Esophagus squamous epithelium (tissue), 5 donors: ENCODE measurements at regions not wholly inside any gene's neighbourhood (a gene's known extent, or its start where the extent isn't known, plus 50 kb on each side); places are given as distances from the start of the nearest gene placed in this dataset.

Source experiments
- DNase-seq: peaks from one replicate; lab custom pipeline; 2025; lab: John Stamatoyannopoulos, UW
- H3K27ac ChIP-seq, 4 donors: fragments of 200-600 bp; sonication (generic); one replicate each; pipeline ENCODE4 v1.5.1; 2016 to 2019; ENCODE audit warnings: mild to moderate bottlenecking in 1 of 4
- H3K27me3 ChIP-seq, 4 donors: fragments of 200-600 bp; sonication (generic); 1 replicate in 3 of 4; 2 replicates in 1 of 4; pipeline versions ENCODE4 v1.5.1 to v1.6.0; 2017 to 2021; ENCODE audit warnings: antibody characterized with exemption in 1 of 4
- H3K36me3 ChIP-seq, 3 donors: fragments of 200-600 bp; sonication (generic); one replicate each; pipeline ENCODE4 v1.5.1; 2016 to 2019
- H3K4me1 ChIP-seq, 3 donors: fragments of 200-600 bp; sonication (generic); one replicate each; pipeline ENCODE4 v1.5.1; 2017 to 2019
- H3K4me3 ChIP-seq, 4 donors: fragments of 200-600 bp; sonication (generic); 1 replicate in 3 of 4; 2 replicates in 1 of 4; pipeline ENCODE4 v1.5.1; 2016 to 2019; ENCODE audit warnings: mild to moderate bottlenecking in 2 of 4, moderate library complexity in 1 of 4
- H3K9me3 ChIP-seq, 3 donors: fragments of 200-600 bp; sonication (generic); one replicate each; pipeline ENCODE4 v1.5.1; 2016 to 2019
- CTCF ChIP-seq, 6 experiments: fragments of 450-650 bp in 4 of 6; fragments of 200-600 bp in 2 of 6; sonication (generic) in 2 of 6; IDR thresholded peaks; one replicate each; pipeline ENCODE4 v1.5.1; 2016 to 2019; ENCODE audit warnings: antibody characterized with exemption in 6 of 6, mild to moderate bottlenecking in 4 of 6, moderate library complexity in 4 of 6
- POLR2A ChIP-seq, 4 donors: fragments of 450-650 bp; IDR thresholded peaks; one replicate each; pipeline ENCODE4 v1.6.1; 2017; ENCODE audit warnings: antibody characterized with exemption in 4 of 4, mild to moderate bottlenecking in 4 of 4, moderate library complexity in 3 of 4
- WGBS, 2 donors: methylation state at CpG; one replicate each; pipeline ENCODE4 v1.1.5; 2018; 5-methylcytosine and 5-hydroxymethylcytosine counted together
- intact Hi-C: fragments of 100-400 bp; cut with DNase I; formaldehyde crosslinking; loops from one replicate; pipeline ENCODE4 v1.15.0; 2022
- donor health status: DM: yes; HTN: yes; CAD: no.

DNA sequence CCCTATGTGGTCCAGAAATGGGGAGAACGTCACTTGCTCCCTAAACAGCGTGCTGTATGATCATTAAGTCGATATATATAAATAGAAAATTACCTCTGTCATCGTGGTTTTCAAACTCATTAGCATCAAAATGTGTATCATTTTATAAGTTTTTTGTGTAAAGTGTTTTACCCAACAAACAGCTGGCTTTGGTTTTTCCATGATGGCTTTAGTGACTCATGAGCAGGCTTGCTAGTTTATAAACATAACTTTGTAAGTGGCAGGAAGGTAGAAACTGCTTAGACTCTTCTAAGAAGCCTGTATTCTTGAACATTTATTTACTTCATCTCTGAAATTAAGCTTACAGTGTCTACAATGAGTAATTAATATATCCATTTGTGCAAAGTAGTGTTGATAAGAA lies 108.4 kb upstream of the DIPK2B start:
- H3K4me1 ChIP-seq = no peaks in the 10 kb centered on the region
- H3K9me3 ChIP-seq = no peaks in the 10 kb centered on the region
- DNase-seq = no peak
- no peaks in the 10 kb centered on the region for H3K36me3 ChIP-seq
- 72 to 82% methylated on average over 4 of the region's 4 CpGs for WGBS, 2 donors
- no peak overlapping the region for H3K27ac ChIP-seq
- H3K27me3 ChIP-seq = no peaks in the 10 kb centered on the region
- no peak overlapping the region for H3K4me3 ChIP-seq
- TF ChIP-seq POLR2A (IDR thresholded peaks at IDR 0.05) = no peak
- TF ChIP-seq CTCF (IDR thresholded peaks at IDR 0.05) = no peak
- intact Hi-C loops = no loop called here

- H3K27ac ChIP-seq = no peak overlapping the region
- no peak for TF ChIP-seq POLR2A (IDR thresholded peaks at IDR 0.05)
- TF ChIP-seq CTCF (IDR thresholded peaks at IDR 0.05) = no peak
- no peaks in the 10 kb centered on the region for H3K36me3 ChIP-seq
- no peak overlapping the region for H3K4me3 ChIP-seq
- H3K4me1 ChIP-seq = no peaks in the 10 kb centered on the region
- no peaks in the 10 kb centered on the region for H3K9me3 ChIP-seq
- DNase-seq = no peak
- no peaks in the 10 kb centered on the region for H3K27me3 ChIP-seq
- 77 to 83% methylated on average over 1 of the region's 1 CpG for WGBS, 2 donors
- intact Hi-C loops = no loop called here
Observed at GRCh38 chrX:45306794-45307193, 106.1 kb upstream of the DIPK2B start.

DNA sequence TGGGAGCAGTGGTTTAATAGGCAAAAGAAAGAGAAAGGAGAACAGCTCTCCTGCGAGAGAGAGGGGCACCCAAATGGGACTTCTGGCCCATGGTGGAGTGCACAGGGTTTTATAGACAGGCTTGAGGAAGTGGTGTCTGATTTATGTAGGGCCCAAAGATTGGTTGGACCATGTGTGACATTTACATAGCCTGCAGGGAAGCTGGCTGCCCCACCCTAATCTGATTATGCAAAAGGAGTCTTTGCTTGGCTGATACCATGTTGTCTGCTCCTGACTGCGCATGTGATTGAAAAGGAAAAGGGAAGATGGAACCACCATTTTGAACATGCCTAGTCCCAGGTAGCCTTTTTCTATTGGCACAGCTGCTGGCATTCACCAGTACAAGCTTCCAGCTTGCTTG lies 100.0 kb upstream of the DIPK2B start:
- no peaks in the 10 kb centered on the region for H3K4me1 ChIP-seq
- no peaks in the 10 kb centered on the region for H3K9me3 ChIP-seq
- H3K27ac ChIP-seq = no peak overlapping the region
- intact Hi-C loops = no loop called here
- H3K36me3 ChIP-seq = no peaks in the 10 kb centered on the region
- no peak overlapping the region for H3K4me3 ChIP-seq
- DNase-seq = no peak
- WGBS, 2 donors = 67 to 92% methylated on average over 2 of the region's 2 CpGs
- TF ChIP-seq POLR2A (IDR thresholded peaks at IDR 0.05) = no peak
- TF ChIP-seq CTCF (IDR thresholded peaks at IDR 0.05) = no peak
- H3K27me3 ChIP-seq = no peaks in the 10 kb centered on the region

DNA sequence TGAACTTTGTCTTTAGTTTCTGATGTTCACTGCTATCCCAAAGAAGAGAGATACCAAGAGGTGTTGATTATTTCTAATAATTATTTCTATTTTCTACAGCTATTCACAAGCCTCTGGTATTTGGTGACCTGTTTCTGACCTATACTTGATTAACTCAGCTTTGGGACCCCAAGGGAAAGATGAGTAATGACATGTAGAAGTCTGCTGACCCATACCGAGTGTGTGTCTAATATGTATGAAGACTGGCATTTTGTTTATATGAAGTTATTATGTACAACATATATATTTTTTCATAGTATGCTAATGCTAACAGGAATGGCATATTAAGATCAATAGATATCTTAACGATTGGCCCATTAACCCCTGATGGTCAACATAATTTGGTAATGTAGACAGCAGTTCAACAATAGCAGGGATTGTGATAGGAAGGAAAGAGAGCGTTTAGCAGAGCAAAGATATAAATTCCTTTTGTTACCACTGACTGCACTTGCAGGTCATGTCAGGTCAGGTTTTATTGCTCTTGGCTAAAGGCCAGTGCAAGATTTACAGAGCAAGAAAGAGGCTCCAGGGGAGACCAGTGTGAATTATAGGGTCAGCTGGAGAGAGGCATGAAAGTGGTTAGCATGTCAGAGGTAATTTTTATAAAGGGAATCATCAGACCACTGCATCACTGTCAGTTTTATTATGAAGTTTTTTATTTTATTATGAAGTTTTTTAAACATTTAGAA lies 94.7 kb upstream of the DIPK2B start:
- intact Hi-C loops = no loop called here
- Histone ChIP-seq H3K4me1 (no peaks in the 10 kb centered on the region), H3K4me3 (no peak overlapping the region), H3K27me3 (no peaks in the 10 kb centered on the region), H3K9me3 (no peaks in the 10 kb centered on the region), H3K27ac (no peak overlapping the region), H3K36me3 (no peaks in the 10 kb centered on the region)
- no peak for DNase-seq
- no peak for TF ChIP-seq POLR2A (IDR thresholded peaks at IDR 0.05)
- no peak for TF ChIP-seq CTCF (IDR thresholded peaks at IDR 0.05)
- WGBS, 2 donors = 10 to 29% methylated on average over 3 of the region's 3 CpGs

DNA sequence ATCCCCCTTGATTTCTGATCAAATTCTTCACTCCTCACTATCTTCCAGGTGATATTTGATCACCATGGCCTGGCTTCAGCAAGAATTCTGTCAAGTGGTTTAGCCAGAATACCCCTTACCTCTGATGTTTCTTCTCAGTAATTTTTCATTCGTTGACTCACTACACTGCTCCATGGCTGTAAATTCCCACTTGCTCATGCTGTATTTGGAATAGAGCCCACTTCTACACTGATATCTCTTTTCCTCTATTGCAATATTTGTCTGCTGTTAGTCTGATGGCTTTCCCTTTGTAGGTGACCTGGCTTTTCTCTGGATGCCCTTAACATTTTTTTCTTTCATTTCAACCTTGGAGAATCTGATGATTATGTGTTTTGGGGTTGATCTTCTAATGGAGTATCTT lies 73.9 kb upstream of the DIPK2B start:
- WGBS, 2 donors = 82 to 86% methylated on average over 1 of the region's 1 CpG
- no peak for DNase-seq

More for the DNA sequence above, 73.9 kb upstream of the DIPK2B start:
- Histone ChIP-seq H3K27ac (no peak overlapping the region), H3K4me1 (no peaks in the 10 kb centered on the region), H3K36me3 (no peaks in the 10 kb centered on the region), H3K27me3 (no peaks in the 10 kb centered on the region), H3K9me3 (peaks cover 0 to 6% (median 0%) of the 10 kb centered on the region in 3 donors), H3K4me3 (no peak overlapping the region)
- TF ChIP-seq POLR2A (IDR thresholded peaks at IDR 0.05) (no peak), CTCF (IDR thresholded peaks at IDR 0.05) (no peak)
- intact Hi-C loops = no loop called here
